Small intestine (tissue), 7 donors: ENCODE measurements at regions not wholly inside any gene's neighbourhood (a gene's known extent, or its start where the extent isn't known, plus 50 kb on each side); places are given as distances from the start of the nearest gene placed in this dataset.
A peak's percentile ranks its signal among the peaks of the same experiment; 100 is the strongest.

Experiments
- DNase-seq, 2 donors: peaks; one replicate each; pipeline versions ENCODE4 v3.0.0 to v3.0.0-alpha.2; 2013
- FAIRE-seq: peaks from 2 replicates; lab custom pipeline; 2012; peaks lifted over from hg19 to GRCh38; lab: Jason Lieb, UNC
- H3K27ac ChIP-seq, 3 donors: one replicate each; pipeline ENCODE4 v1.5.1; 2013; ENCODE audit warnings: low read length in 2 of 3, mild to moderate bottlenecking in 2 of 3, control low read depth in 1 of 3, inconsistent platforms in 1 of 3, low read depth in 1 of 3, moderate library complexity in 1 of 3
- H3K27me3 ChIP-seq, 3 donors: one replicate each; pipeline ENCODE4 v1.6.1; 2013; ENCODE audit warnings: low read length in 3 of 3, inconsistent platforms in 1 of 3; ENCODE audit not compliant: control insufficient read depth in 3 of 3, insufficient read depth in 3 of 3
- H3K36me3 ChIP-seq, 3 donors: one replicate each; pipeline ENCODE4 v1.6.1; 2013; ENCODE audit warnings: low read length in 3 of 3, inconsistent platforms in 1 of 3, low read depth in 1 of 3, mild to moderate bottlenecking in 1 of 3, moderate library complexity in 1 of 3; ENCODE audit not compliant: control insufficient read depth in 3 of 3, insufficient read depth in 2 of 3
- H3K4me1 ChIP-seq, 3 donors: one replicate each; pipeline ENCODE4 v1.6.1; 2013; ENCODE audit warnings: low read length in 2 of 3, inconsistent platforms in 1 of 3, low read depth in 1 of 3, mild to moderate bottlenecking in 1 of 3, moderate library complexity in 1 of 3; ENCODE audit not compliant: control insufficient read depth in 3 of 3, insufficient read depth in 2 of 3
- H3K4me3 ChIP-seq, 3 donors: one replicate each; pipeline ENCODE4 v1.5.1; 2013; ENCODE audit warnings: low read length in 3 of 3, control low read depth in 1 of 3, inconsistent platforms in 1 of 3, low read depth in 1 of 3, mild to moderate bottlenecking in 1 of 3, moderate library complexity in 1 of 3
- H3K9me3 ChIP-seq, 2 donors: one replicate each; pipeline ENCODE4 v1.6.1; 2013; ENCODE audit warnings: low read depth in 1 of 2, low read length in 1 of 2; ENCODE audit not compliant: control insufficient read depth in 2 of 2, insufficient read depth in 1 of 2
- WGBS, 3 donors: extraction: QIAGEN DNeasy Blood & Tissue Kit; methylation state at CpG; one replicate each; pipeline ENCODE4 v1.1.7; 2013; 5-methylcytosine and 5-hydroxymethylcytosine counted together
- donor health status: healthy with polysubstance abuse.
- donor health status: control.
- donor health status: control.
- donor health status: Bipolar disorder and iron deficiency.
- donor health status: healthy.

GRCh38 chr18:46204143-46204542 lies 100.0 kb downstream of the HAUS1 start:
- Histone ChIP-seq H3K9me3 (no peaks in the 10 kb centered on the region), H3K36me3 (no peaks in the 10 kb centered on the region), H3K27ac (no peak overlapping the region), H3K27me3 (no peaks in the 10 kb centered on the region), H3K4me1 (no peaks in the 10 kb centered on the region), H3K4me3 (no peak overlapping the region)
- FAIRE-seq (no peak), DNase-seq (no peak)

GRCh38 chr18:46207985-46208384 lies 103.8 kb downstream of the HAUS1 start:
- Histone ChIP-seq H3K36me3 (no peaks in the 10 kb centered on the region), H3K27me3 (no peaks in the 10 kb centered on the region), H3K9me3 (no peaks in the 10 kb centered on the region), H3K4me1 (peaks cover 0 to 2% (median 0%) of the 10 kb centered on the region in 3 donors), H3K27ac (no peak overlapping the region), H3K4me3 (no peak overlapping the region)
- DNase-seq (no peak), FAIRE-seq (no peak)
- WGBS, 3 donors, result 0 to 74% (median 63%) methylated on average over 1 of the region's 1 CpG

- Histone ChIP-seq H3K27ac (no peak overlapping the region), H3K36me3 (no peaks in the 10 kb centered on the region), H3K4me3 (no peak overlapping the region), H3K4me1 (peaks cover 0 to 2% (median 0%) of the 10 kb centered on the region in 3 donors), H3K9me3 (no peaks in the 10 kb centered on the region), H3K27me3 (no peaks in the 10 kb centered on the region)
- no peak for FAIRE-seq
- no peak for DNase-seq
These were observed 105.0 kb downstream of the HAUS1 start for GRCh38 chr18:46209161-46209560.

- Histone ChIP-seq H3K27me3 (no peaks in the 10 kb centered on the region), H3K4me3 (no peak overlapping the region), H3K9me3 (no peaks in the 10 kb centered on the region), H3K4me1 (peaks cover 0 to 2% (median 0%) of the 10 kb centered on the region in 3 donors), H3K27ac (no peak overlapping the region), H3K36me3 (peaks cover 4 to 7% (median 4%) of the 10 kb centered on the region in 3 donors)
- DNase-seq (no peak), FAIRE-seq (no peak)
- 2 to 12% (median 8%) methylated on average over 1 of the region's 1 CpG for WGBS, 3 donors
These were observed 107.6 kb downstream of the HAUS1 start for GRCh38 chr18:46211816-46212215.

- WGBS, 3 donors, result 81 to 90% (median 87%) methylated on average over 2 of the region's 2 CpGs
- DNase-seq (no peak), FAIRE-seq (no peak)
- Histone ChIP-seq H3K4me1 (peaks cover 0 to 2% (median 0%) of the 10 kb centered on the region in 3 donors), H3K9me3 (no peaks in the 10 kb centered on the region), H3K27me3 (no peaks in the 10 kb centered on the region), H3K36me3 (peaks cover 4 to 7% (median 4%) of the 10 kb centered on the region in 3 donors), H3K27ac (no peak overlapping the region), H3K4me3 (no peak overlapping the region)
These were observed 108.2 kb downstream of the HAUS1 start for GRCh38 chr18:46212398-46212797.

GRCh38 chr18:46213295-46213694 lies 109.1 kb downstream of the HAUS1 start:
- Histone ChIP-seq H3K27ac (no peak overlapping the region), H3K9me3 (no peaks in the 10 kb centered on the region), H3K36me3 (peaks cover 4 to 7% (median 4%) of the 10 kb centered on the region in 3 donors), H3K4me3 (no peak overlapping the region), H3K4me1 (peaks cover 0 to 2% (median 0%) of the 10 kb centered on the region in 3 donors), H3K27me3 (no peaks in the 10 kb centered on the region)
- no peak for FAIRE-seq
- DNase-seq, result peak in 1 of 2 donors; percentile 20
- 6 to 23% (median 12%) methylated on average over 3 of the region's 3 CpGs for WGBS, 3 donors

- Histone ChIP-seq H3K27me3 (no peaks in the 10 kb centered on the region), H3K27ac (no peak overlapping the region), H3K4me3 (no peak overlapping the region), H3K4me1 (peaks cover 0 to 2% (median 0%) of the 10 kb centered on the region in 3 donors), H3K36me3 (peaks cover 4 to 8% (median 4%) of the 10 kb centered on the region in 3 donors), H3K9me3 (no peaks in the 10 kb centered on the region)
- DNase-seq, result no peak
- FAIRE-seq, result no peak
- 91 to 93% (median 92%) methylated on average over 1 of the region's 1 CpG for WGBS, 3 donors
These were observed 110.2 kb downstream of the HAUS1 start for GRCh38 chr18:46214435-46214834.

- Histone ChIP-seq H3K4me3 (peak overlapping the region in 1 of 3 donors; percentile 33), H3K27me3 (no peaks in the 10 kb centered on the region), H3K9me3 (no peaks in the 10 kb centered on the region), H3K36me3 (peaks cover 7 to 8% (median 7%) of the 10 kb centered on the region in 3 donors), H3K27ac (peak overlapping the region in 1 of 3 donors; percentile 11), H3K4me1 (peaks cover 0 to 2% (median 0%) of the 10 kb centered on the region in 3 donors)
- 69 to 88% (median 71%) methylated on average over 16 of the region's 16 CpGs for WGBS, 3 donors
- DNase-seq, result peak in 1 of 2 donors; percentile 44
- FAIRE-seq, result no peak
These were observed 111.9 kb downstream of the HAUS1 start for GRCh38 chr18:46215902-46216723.
